ENCODE measurements at regions not wholly inside any gene's neighbourhood (a gene's known extent, or its start where the extent isn't known, plus 50 kb on each side); places are given as distances from the start of the nearest gene placed in this dataset.

DNA sequence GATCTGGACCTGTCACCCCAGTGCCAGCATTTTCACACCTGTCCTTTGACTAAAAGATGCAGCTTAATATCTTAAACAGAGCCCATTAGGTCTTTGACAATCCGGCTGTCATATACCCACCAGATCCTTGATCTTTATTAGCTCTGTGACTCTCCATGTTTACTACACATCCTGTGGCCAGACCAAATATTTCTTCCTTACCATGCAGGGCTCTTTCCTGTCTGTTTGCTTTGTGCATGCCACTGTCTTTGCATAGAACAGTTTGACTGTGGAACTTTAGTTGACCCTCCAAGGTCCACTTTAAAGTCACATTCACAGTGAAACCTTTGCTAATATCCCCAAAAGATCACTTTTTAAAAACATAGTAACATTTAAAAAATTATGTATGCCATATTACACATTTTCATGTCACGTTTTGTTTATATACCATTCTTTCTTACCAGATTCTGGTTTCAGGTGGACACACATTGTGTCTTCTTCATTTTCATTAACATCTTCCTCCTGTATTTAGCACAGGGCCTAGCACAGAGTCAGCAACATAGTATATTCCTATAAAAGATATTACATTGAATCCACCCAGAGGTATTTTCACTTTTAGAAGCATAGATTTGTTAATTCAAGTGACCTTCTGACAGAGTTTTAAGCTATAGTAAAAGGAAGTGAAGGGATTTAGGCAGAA lies 95.8 kb downstream of the RAP2B start:
- H3K4me1 ChIP-seq: no peaks in the 10 kb centered on the region
- no peaks in the 10 kb centered on the region for H3K36me3 ChIP-seq
- no peak overlapping the region for H3K4me3 ChIP-seq
- H3K27ac ChIP-seq: no peak overlapping the region
- DNase-seq: no peak
- TF ChIP-seq POLR2A (IDR thresholded peaks at IDR 0.05) (no peak), POLR2AphosphoS5 (IDR thresholded peaks at IDR 0.05) (no peak), CTCF (IDR thresholded peaks at IDR 0.05 in 8 of 11, conservative IDR thresholded peaks at IDR 0.05 in 3 of 11) (no peak)
- intact Hi-C loops (cut with DNase I; ENCODE audit: low total_unique reads): no loop called here
- WGBS, 5 donors: 75 to 88% (median 82%) methylated on average over 2 of the region's 2 CpGs
- no peaks in the 10 kb centered on the region for H3K9me3 ChIP-seq
- H3K27me3 ChIP-seq (replicated peaks in 1 of 7): no peaks in the 10 kb centered on the region

GRCh38 chr3:153259956-153260355 lies 97.9 kb downstream of the RAP2B start:
- intact Hi-C loops (cut with DNase I; ENCODE audit: low total_unique reads): no loop called here
- Histone ChIP-seq H3K36me3 (no peaks in the 10 kb centered on the region), H3K27me3 (replicated peaks in 1 of 7) (no peaks in the 10 kb centered on the region), H3K4me3 (no peak overlapping the region), H3K4me1 (no peaks in the 10 kb centered on the region), H3K9me3 (no peaks in the 10 kb centered on the region), H3K27ac (no peak overlapping the region)
- WGBS, 5 donors: 78 to 91% (median 85%) methylated on average over 3 of the region's 3 CpGs
- no peak for TF ChIP-seq CTCF (IDR thresholded peaks at IDR 0.05 in 8 of 11, conservative IDR thresholded peaks at IDR 0.05 in 3 of 11)
- TF ChIP-seq POLR2AphosphoS5 (IDR thresholded peaks at IDR 0.05): no peak
- no peak for TF ChIP-seq POLR2A (IDR thresholded peaks at IDR 0.05)
- DNase-seq: no peak

DNA sequence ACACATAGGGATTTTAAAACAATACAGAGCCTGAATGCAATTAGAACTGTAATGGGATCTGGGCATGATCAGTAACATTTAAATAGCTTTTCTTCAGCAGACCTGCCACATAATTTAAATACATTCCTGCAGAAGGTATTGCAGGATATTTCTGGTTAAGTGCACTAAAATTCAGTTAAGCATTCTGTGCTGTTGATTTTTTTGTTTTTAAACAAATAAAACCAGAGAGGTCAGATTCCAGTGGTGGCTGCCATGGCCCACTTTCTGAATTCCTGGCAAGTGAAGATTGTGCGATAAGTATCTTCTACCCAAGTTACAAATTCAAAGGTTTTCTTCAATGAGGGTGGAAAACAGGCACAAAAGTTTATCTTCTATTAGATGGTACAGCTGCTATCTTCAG lies 98.7 kb downstream of the RAP2B start:
- H3K27ac ChIP-seq: no peak overlapping the region
- no peaks in the 10 kb centered on the region for H3K36me3 ChIP-seq
- H3K27me3 ChIP-seq (replicated peaks in 1 of 7): no peaks in the 10 kb centered on the region
- H3K4me1 ChIP-seq: no peaks in the 10 kb centered on the region
- intact Hi-C loops (cut with DNase I; ENCODE audit: low total_unique reads): no loop called here
- DNase-seq: no peak
- no peak for TF ChIP-seq POLR2AphosphoS5 (IDR thresholded peaks at IDR 0.05)
- no peak for TF ChIP-seq POLR2A (IDR thresholded peaks at IDR 0.05)
- TF ChIP-seq CTCF (IDR thresholded peaks at IDR 0.05 in 8 of 11, conservative IDR thresholded peaks at IDR 0.05 in 3 of 11): no peak
- H3K9me3 ChIP-seq: peaks cover 0 to under 1% (median 0%) of the 10 kb centered on the region in 8 donors
- WGBS, 5 donors: 90 to 100% (median 97%) methylated on average over 1 of the region's 1 CpG
- no peak overlapping the region for H3K4me3 ChIP-seq

DNA sequence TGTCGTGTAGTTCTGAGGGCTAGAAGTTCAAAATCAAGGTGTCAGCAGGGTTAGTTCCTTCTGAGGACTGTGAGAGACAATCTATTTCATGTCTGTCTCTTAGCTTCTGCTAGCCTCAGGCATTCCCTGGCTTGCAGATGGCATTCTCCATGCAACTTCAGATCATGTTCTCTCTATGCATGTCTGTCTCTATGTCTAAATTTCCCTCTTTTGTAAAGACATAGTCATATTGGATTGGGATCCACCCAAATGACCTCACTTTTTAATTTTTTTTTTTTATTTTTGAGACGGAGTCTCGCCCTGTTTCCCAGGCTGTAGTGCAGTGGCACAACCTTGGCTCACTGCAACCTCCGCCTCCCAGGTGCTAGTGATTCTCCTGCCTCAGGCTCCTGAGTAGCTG lies 104.6 kb downstream of the RAP2B start:
- DNase-seq: no peak
- 84 to 95% (median 87%) methylated on average over 4 of the region's 4 CpGs for WGBS, 5 donors
- no peaks in the 10 kb centered on the region for H3K36me3 ChIP-seq
- no peaks in the 10 kb centered on the region for H3K4me1 ChIP-seq
- no peak overlapping the region for H3K4me3 ChIP-seq
- peaks cover 0 to 16% (median 0%) of the 10 kb centered on the region in 8 donors for H3K9me3 ChIP-seq
- no peaks in the 10 kb centered on the region for H3K27me3 ChIP-seq (replicated peaks in 1 of 7)
- H3K27ac ChIP-seq: no peak overlapping the region
- intact Hi-C loops (cut with DNase I; ENCODE audit: low total_unique reads): no loop called here
- TF ChIP-seq CTCF (IDR thresholded peaks at IDR 0.05 in 8 of 11, conservative IDR thresholded peaks at IDR 0.05 in 3 of 11) (no peak), POLR2AphosphoS5 (IDR thresholded peaks at IDR 0.05) (no peak), POLR2A (IDR thresholded peaks at IDR 0.05) (no peak)

All from spleen (tissue), 11 donors.